ENCODE measurements at regions not wholly inside any gene's neighbourhood (a gene's known extent, or its start where the extent isn't known, plus 50 kb on each side); places are given as distances from the start of the nearest gene placed in this dataset.
A peak's percentile ranks its signal among the peaks of the same experiment; 100 is the strongest.

- no CpG with 5 or more reads among the region's 2 CpGs for WGBS (ENCODE audit: insufficient coverage)
These were observed 520.9 kb downstream of the KLF5 start for GRCh38 chr13:73579574-73580274.

DNA sequence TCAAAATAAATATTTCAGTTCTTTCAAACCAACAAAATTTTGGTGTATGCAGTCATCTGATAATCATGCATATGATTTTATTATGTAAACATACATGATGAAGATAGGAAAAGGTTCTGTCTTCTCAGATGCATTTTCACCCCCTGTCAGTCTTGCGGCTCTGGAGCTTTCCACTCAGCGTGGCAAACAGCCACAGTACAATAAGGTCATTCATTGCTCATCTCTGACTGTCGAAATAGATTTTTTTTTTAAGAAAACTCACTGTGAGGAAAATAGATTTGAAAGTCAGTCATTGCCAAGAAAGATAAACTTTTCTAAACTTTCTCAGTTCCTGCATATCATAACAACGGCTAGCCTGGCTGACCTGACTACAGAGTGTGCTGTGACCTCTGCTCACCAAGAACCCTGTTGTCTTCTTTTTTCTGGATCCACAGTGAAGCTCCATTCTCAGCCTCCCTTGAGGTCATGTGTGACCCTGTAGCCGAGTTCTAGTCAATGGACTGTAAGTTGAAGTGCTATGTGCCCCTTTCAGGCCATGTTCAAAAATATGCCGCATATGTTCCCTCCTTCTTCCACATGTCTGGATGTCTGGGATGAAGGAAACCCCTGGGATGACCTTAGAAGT, 519.6 kb downstream of the KLF5 start:
- Histone ChIP-seq H3K9me3 (replicated peaks; ENCODE audit: control insufficient read depth, low read depth, low read length) (no peaks in the 10 kb centered on the region), H3K4me3 (ENCODE audit: low read length) (no peak overlapping the region), H3K36me3 (ENCODE audit: control insufficient read depth, insufficient read depth, low read length) (no peaks in the 10 kb centered on the region), H3K4me1 (ENCODE audit: control insufficient read depth, insufficient read depth, low read length) (no peaks in the 10 kb centered on the region), H3K27me3 (ENCODE audit: control insufficient read depth, insufficient read depth, low read length) (no peaks in the 10 kb centered on the region), H3K27ac (ENCODE audit: low read length) (no peak overlapping the region)
- no CpG with 5 or more reads among the region's 6 CpGs for WGBS (ENCODE audit: insufficient coverage)
- DNase-seq: peak; percentile 51

More at GRCh38 chr13:73579574-73580274, 520.9 kb downstream of the KLF5 start:
- Histone ChIP-seq H3K27ac (ENCODE audit: low read length) (no peak overlapping the region), H3K4me1 (ENCODE audit: control insufficient read depth, insufficient read depth, low read length) (no peaks in the 10 kb centered on the region), H3K9me3 (replicated peaks; ENCODE audit: control insufficient read depth, low read depth, low read length) (no peaks in the 10 kb centered on the region), H3K4me3 (ENCODE audit: low read length) (no peak overlapping the region), H3K27me3 (ENCODE audit: control insufficient read depth, insufficient read depth, low read length) (no peaks in the 10 kb centered on the region), H3K36me3 (ENCODE audit: control insufficient read depth, insufficient read depth, low read length) (no peaks in the 10 kb centered on the region)
- DNase-seq: no peak

GRCh38 chr13:73576291-73576690, 517.5 kb downstream of the KLF5 start:
- no peaks in the 10 kb centered on the region for H3K36me3 ChIP-seq (ENCODE audit: control insufficient read depth, insufficient read depth, low read length)
- DNase-seq: no peak
- no peaks in the 10 kb centered on the region for H3K27me3 ChIP-seq (ENCODE audit: control insufficient read depth, insufficient read depth, low read length)
- no peak overlapping the region for H3K27ac ChIP-seq (ENCODE audit: low read length)
- no peaks in the 10 kb centered on the region for H3K4me1 ChIP-seq (ENCODE audit: control insufficient read depth, insufficient read depth, low read length)
- no peaks in the 10 kb centered on the region for H3K9me3 ChIP-seq (replicated peaks; ENCODE audit: control insufficient read depth, low read depth, low read length)
- no peak overlapping the region for H3K4me3 ChIP-seq (ENCODE audit: low read length)
- WGBS (ENCODE audit: insufficient coverage): no CpG with 5 or more reads among the region's 4 CpGs

DNA sequence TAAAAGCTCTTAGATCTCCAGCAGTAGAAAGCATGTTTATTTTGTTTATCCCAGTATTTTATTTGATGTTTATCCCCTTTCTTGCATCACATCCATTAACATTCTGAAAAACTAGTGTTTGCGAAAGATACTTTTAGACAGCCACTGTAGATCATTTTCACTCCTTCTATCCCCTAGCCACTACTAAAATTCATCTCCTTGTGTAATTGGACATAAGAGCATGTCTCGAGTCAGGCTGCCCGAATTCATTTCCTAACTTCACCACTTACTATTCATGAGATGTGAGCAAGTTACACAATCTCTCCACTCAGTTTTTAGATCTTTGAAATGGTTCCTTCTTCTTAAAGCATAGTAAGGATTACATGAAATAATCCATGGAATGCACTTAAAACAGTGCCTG, 514.0 kb downstream of the KLF5 start:
- Histone ChIP-seq H3K4me1 (ENCODE audit: control insufficient read depth, insufficient read depth, low read length) (no peaks in the 10 kb centered on the region), H3K4me3 (ENCODE audit: low read length) (no peak overlapping the region), H3K27ac (ENCODE audit: low read length) (no peak overlapping the region), H3K36me3 (ENCODE audit: control insufficient read depth, insufficient read depth, low read length) (no peaks in the 10 kb centered on the region), H3K9me3 (replicated peaks; ENCODE audit: control insufficient read depth, low read depth, low read length) (no peaks in the 10 kb centered on the region), H3K27me3 (ENCODE audit: control insufficient read depth, insufficient read depth, low read length) (no peaks in the 10 kb centered on the region)
- 60% methylated on average over 1 of the region's 3 CpGs for WGBS (ENCODE audit: insufficient coverage)
- no peak for DNase-seq

DNA sequence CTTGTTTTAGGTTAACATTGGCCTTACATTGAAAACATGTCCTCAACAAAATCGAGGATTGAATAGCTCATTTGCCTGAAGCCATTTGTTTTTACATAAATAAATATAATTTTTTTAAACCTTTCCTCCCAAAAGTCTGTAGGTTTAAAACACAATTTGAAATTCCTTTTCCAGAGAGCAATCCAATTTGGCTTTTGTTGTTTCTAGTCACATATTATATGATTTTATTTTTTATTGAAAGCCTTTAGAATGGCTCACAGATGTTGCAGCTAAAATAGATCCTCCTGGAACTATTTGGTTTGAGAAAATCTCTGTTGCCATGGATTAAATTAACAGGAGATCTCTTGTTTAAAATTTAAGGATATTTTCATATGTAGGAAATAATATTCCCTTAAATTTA, 512.6 kb downstream of the KLF5 start:
- Histone ChIP-seq H3K9me3 (replicated peaks; ENCODE audit: control insufficient read depth, low read depth, low read length) (no peaks in the 10 kb centered on the region), H3K27ac (ENCODE audit: low read length) (peak overlapping the region; percentile 29), H3K36me3 (ENCODE audit: control insufficient read depth, insufficient read depth, low read length) (no peaks in the 10 kb centered on the region), H3K4me3 (ENCODE audit: low read length) (no peak overlapping the region), H3K27me3 (ENCODE audit: control insufficient read depth, insufficient read depth, low read length) (no peaks in the 10 kb centered on the region), H3K4me1 (ENCODE audit: control insufficient read depth, insufficient read depth, low read length) (no peaks in the 10 kb centered on the region)
- peak; percentile 95 for DNase-seq
- no CpG with 5 or more reads among the region's 1 CpG for WGBS (ENCODE audit: insufficient coverage)

DNA sequence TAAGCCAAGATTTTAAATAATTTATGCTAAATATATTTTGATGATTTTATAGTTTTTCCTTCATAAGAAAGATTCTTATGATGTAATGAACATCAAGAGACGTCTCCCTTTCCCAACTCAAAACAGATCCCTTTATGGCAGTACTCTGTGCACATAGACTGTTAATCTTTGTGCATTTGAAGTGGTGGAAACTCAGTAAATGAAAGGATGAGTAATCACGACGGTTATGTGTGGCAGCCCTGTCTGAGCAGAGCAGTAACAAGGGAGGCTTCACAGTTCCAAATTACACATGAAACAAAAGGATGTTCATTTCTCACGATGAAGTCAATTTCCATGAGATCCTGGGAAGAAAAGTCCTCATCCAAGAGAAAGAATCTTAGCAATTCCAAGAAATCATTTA, 498.1 kb downstream of the KLF5 start:
- Histone ChIP-seq H3K9me3 (replicated peaks; ENCODE audit: control insufficient read depth, low read depth, low read length) (no peaks in the 10 kb centered on the region), H3K27ac (ENCODE audit: low read length) (no peak overlapping the region), H3K4me1 (ENCODE audit: control insufficient read depth, insufficient read depth, low read length) (no peaks in the 10 kb centered on the region), H3K36me3 (ENCODE audit: control insufficient read depth, insufficient read depth, low read length) (no peaks in the 10 kb centered on the region), H3K4me3 (ENCODE audit: low read length) (no peak overlapping the region), H3K27me3 (ENCODE audit: control insufficient read depth, insufficient read depth, low read length) (no peaks in the 10 kb centered on the region)
- no CpG with 5 or more reads among the region's 4 CpGs for WGBS (ENCODE audit: insufficient coverage)
- peak; percentile 30 for DNase-seq

GRCh38 chr13:73556128-73556527, 497.3 kb downstream of the KLF5 start:
- WGBS (ENCODE audit: insufficient coverage): no CpG with 5 or more reads among the region's 2 CpGs
- peak; percentile 36 for DNase-seq
- Histone ChIP-seq H3K4me1 (ENCODE audit: control insufficient read depth, insufficient read depth, low read length) (no peaks in the 10 kb centered on the region), H3K27ac (ENCODE audit: low read length) (no peak overlapping the region), H3K36me3 (ENCODE audit: control insufficient read depth, insufficient read depth, low read length) (no peaks in the 10 kb centered on the region), H3K9me3 (replicated peaks; ENCODE audit: control insufficient read depth, low read depth, low read length) (no peaks in the 10 kb centered on the region), H3K4me3 (ENCODE audit: low read length) (no peak overlapping the region), H3K27me3 (ENCODE audit: control insufficient read depth, insufficient read depth, low read length) (no peaks in the 10 kb centered on the region)

DNA sequence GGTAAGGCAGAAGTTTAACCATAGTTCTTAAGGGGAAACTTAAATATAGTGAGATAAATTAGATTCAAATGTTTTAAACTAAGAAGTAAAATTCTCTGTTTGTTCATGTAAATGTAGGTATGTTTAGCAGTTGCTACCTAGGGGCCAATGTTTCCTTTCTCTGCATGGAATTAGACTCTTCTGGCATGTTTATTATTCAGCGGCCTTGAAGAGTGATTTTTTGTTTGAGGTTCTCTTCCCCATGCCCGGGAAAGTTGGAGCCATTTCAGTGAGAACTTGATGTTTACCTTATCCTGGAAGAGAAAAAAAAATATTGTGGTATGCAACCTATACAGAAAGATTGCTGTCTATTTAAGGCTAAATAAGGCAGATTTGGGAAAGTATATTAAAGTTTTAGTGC, 492.9 kb downstream of the KLF5 start:
- H3K9me3 ChIP-seq (replicated peaks; ENCODE audit: control insufficient read depth, low read depth, low read length): no peaks in the 10 kb centered on the region
- no CpG with 5 or more reads among the region's 2 CpGs for WGBS (ENCODE audit: insufficient coverage)
- no peak overlapping the region for H3K4me3 ChIP-seq (ENCODE audit: low read length)
- no peak for DNase-seq
- H3K4me1 ChIP-seq (ENCODE audit: control insufficient read depth, insufficient read depth, low read length): no peaks in the 10 kb centered on the region
- no peaks in the 10 kb centered on the region for H3K27me3 ChIP-seq (ENCODE audit: control insufficient read depth, insufficient read depth, low read length)
- H3K36me3 ChIP-seq (ENCODE audit: control insufficient read depth, insufficient read depth, low read length): no peaks in the 10 kb centered on the region
- no peak overlapping the region for H3K27ac ChIP-seq (ENCODE audit: low read length)

GRCh38 chr13:73549717-73550116, 490.9 kb downstream of the KLF5 start:
- H3K9me3 ChIP-seq (replicated peaks; ENCODE audit: control insufficient read depth, low read depth, low read length): no peaks in the 10 kb centered on the region
- no peak overlapping the region for H3K27ac ChIP-seq (ENCODE audit: low read length)
- H3K4me3 ChIP-seq (ENCODE audit: low read length): no peak overlapping the region
- DNase-seq: no peak
- no peaks in the 10 kb centered on the region for H3K4me1 ChIP-seq (ENCODE audit: control insufficient read depth, insufficient read depth, low read length)
- no CpG with 5 or more reads among the region's 3 CpGs for WGBS (ENCODE audit: insufficient coverage)
- H3K27me3 ChIP-seq (ENCODE audit: control insufficient read depth, insufficient read depth, low read length): no peaks in the 10 kb centered on the region
- H3K36me3 ChIP-seq (ENCODE audit: control insufficient read depth, insufficient read depth, low read length): no peaks in the 10 kb centered on the region

DNA sequence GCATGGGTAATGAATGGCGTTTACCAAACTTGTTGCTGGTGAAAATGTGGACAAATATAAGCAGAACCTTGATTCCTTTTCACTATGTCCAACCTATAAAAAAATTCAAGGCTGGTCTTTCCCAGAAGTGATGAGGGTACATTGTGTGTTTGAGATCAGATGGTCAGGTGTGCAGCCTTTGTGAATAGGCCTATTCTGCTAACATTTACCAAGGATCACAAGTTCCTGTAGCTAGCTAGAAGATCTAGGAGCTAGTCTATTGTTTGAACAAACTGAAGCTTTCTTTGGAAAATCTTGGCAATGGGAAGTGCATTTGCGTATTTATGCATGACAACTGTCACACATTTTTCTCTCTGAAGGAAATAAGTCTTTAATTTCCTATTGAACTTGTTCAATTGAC, 489.6 kb downstream of the KLF5 start:
- Histone ChIP-seq H3K4me1 (ENCODE audit: control insufficient read depth, insufficient read depth, low read length) (no peaks in the 10 kb centered on the region), H3K9me3 (replicated peaks; ENCODE audit: control insufficient read depth, low read depth, low read length) (no peaks in the 10 kb centered on the region), H3K36me3 (ENCODE audit: control insufficient read depth, insufficient read depth, low read length) (no peaks in the 10 kb centered on the region), H3K4me3 (ENCODE audit: low read length) (no peak overlapping the region), H3K27me3 (ENCODE audit: control insufficient read depth, insufficient read depth, low read length) (no peaks in the 10 kb centered on the region), H3K27ac (ENCODE audit: low read length) (no peak overlapping the region)
- no CpG with 5 or more reads among the region's 2 CpGs for WGBS (ENCODE audit: insufficient coverage)
- no peak for DNase-seq

Measured in muscle of leg (tissue), 3 donors.